CD4-positive, alpha-beta T cell (primary cell): ENCODE measurements at regions not wholly inside any gene's neighbourhood (a gene's known extent, or its start where the extent isn't known, plus 50 kb on each side); places are given as distances from the start of the nearest gene placed in this dataset.

Source experiments
- ATAC-seq: fragments of 200-7000 bp; cut with Tn5 transposase; one replicate; pipeline ENCODE4 v1.10.0; 2022; ENCODE audit warnings: mild to moderate bottlenecking; ENCODE audit not compliant: poor library complexity
- CTCF ChIA-PET: fragments of 350-600 bp; sonication (Branson Sonifier 250); formaldehyde crosslinking; loops from one replicate; lab custom pipeline; 2021; ENCODE audit warnings: antibody characterized with exemption, inconsistent platforms; lab: Charles Lee
- POLR2A ChIA-PET: fragments of 350-600 bp; sonication (Branson Sonifier 250); formaldehyde crosslinking; loops from one replicate; lab custom pipeline; 2021; ENCODE audit warnings: antibody characterized with exemption, inconsistent platforms; lab: Charles Lee
- DNase-seq, 14 experiments: peaks; one replicate each; pipeline ENCODE4 v3.0.0-alpha.2; 2013 to 2020; ENCODE audit warnings: mixed read lengths in 2 of 14
- H3K27ac ChIP-seq, 2 donors: one replicate each; pipeline versions ENCODE4 v1.5.1 to v1.7.0; 2013; ENCODE audit warnings: low read length in 2 of 2, low read depth in 1 of 2, mild to moderate bottlenecking in 1 of 2
- H3K27me3 ChIP-seq, 2 experiments: 1 replicate in 1 of 2; 2 replicates in 1 of 2; pipeline versions ENCODE4 v1.6.1 to v1.7.0; 2013; ENCODE audit warnings: low read length in 2 of 2, control low read depth in 1 of 2, mild to moderate bottlenecking in 1 of 2, moderate library complexity in 1 of 2; ENCODE audit not compliant: insufficient read depth in 2 of 2, control insufficient read depth in 1 of 2
- H3K36me3 ChIP-seq: one replicate; pipeline ENCODE4 v1.6.1; 2013; ENCODE audit warnings: low read length, control low read depth; ENCODE audit not compliant: insufficient read depth
- H3K4me1 ChIP-seq: one replicate; pipeline ENCODE4 v1.6.1; 2013; ENCODE audit warnings: low read length, control low read depth; ENCODE audit not compliant: insufficient read depth
- H3K4me3 ChIP-seq: one replicate; pipeline ENCODE4 v1.5.1; 2013; ENCODE audit warnings: mild to moderate bottlenecking, low read length, moderate library complexity
- H3K9me3 ChIP-seq, 2 experiments: 1 replicate in 1 of 2; 2 replicates in 1 of 2; pipeline versions ENCODE4 v1.6.1 to v1.7.0; 2013; ENCODE audit warnings: low read length in 2 of 2, mild to moderate bottlenecking in 2 of 2, control low read depth in 1 of 2, moderate library complexity in 1 of 2; ENCODE audit not compliant: control insufficient read depth in 1 of 2, insufficient read depth in 1 of 2
- H3K27ac Mint-ChIP-seq: one replicate; pipeline ENCODE4 v1.8.0; 2020; ENCODE audit warnings: mixed read lengths
- H3K27me3 Mint-ChIP-seq: one replicate; pipeline ENCODE4 v1.8.0; 2021; ENCODE audit warnings: mixed read lengths
- H3K36me3 Mint-ChIP-seq: one replicate; pipeline ENCODE4 v1.8.0; 2021; ENCODE audit warnings: low read depth, mixed read lengths
- H3K4me1 Mint-ChIP-seq: one replicate; pipeline ENCODE4 v1.8.0; 2021; ENCODE audit warnings: low read depth, mixed read lengths
- H3K4me3 Mint-ChIP-seq: one replicate; pipeline ENCODE4 v1.8.0; 2020; ENCODE audit warnings: mild to moderate bottlenecking, mixed read lengths
- H3K9me3 Mint-ChIP-seq: one replicate; pipeline ENCODE4 v1.8.0; 2020; ENCODE audit warnings: mixed read lengths
- CTCF ChIP-seq: fragments of 200-600 bp; IDR thresholded peaks from one replicate; pipeline ENCODE4 v1.8.0; 2022; ENCODE audit warnings: antibody characterized with exemption, mild to moderate bottlenecking
- intact Hi-C, 2 experiments: fragments of 100-400 bp; cut with DNase I in 1 of 2; cut with micrococcal nuclease in 1 of 2; formaldehyde crosslinking; loops; one replicate each; pipeline versions ENCODE4 v1.15.1 to v1.9.0; 2023 to 2025; cut with DNase I, micrococcal nuclease

- Mint-ChIP-seq H3K9me3 (peaks cover 34% of the 10 kb centered on the region), H3K4me1 (no peaks in the 10 kb centered on the region), H3K4me3 (no peak overlapping the region), H3K27ac (no peak overlapping the region), H3K27me3 (no peaks in the 10 kb centered on the region), H3K36me3 (peaks cover 4% of the 10 kb centered on the region)
- intact Hi-C loops: no loop called here
- Histone ChIP-seq H3K4me3 (no peak overlapping the region), H3K36me3 (no peaks in the 10 kb centered on the region), H3K4me1 (no peaks in the 10 kb centered on the region), H3K27ac (no peak overlapping the region), H3K27me3 (no peaks in the 10 kb centered on the region), H3K9me3 (peaks cover 16 to 19% of the 10 kb centered on the region in 2 experiments)
- DNase-seq (no peak), ATAC-seq (no peak)
- ChIA-PET POLR2A (no interaction called here), CTCF (no interaction called here)
- TF ChIP-seq CTCF: no peak
These were observed 578.5 kb upstream of the PTCHD4 start for GRCh38 chr6:48689498-48689897.

- no peak overlapping the region for H3K4me3 Mint-ChIP-seq
- no peak for TF ChIP-seq CTCF
- no peaks in the 10 kb centered on the region for H3K27me3 Mint-ChIP-seq
- POLR2A ChIA-PET: no interaction called here
- no peak overlapping the region for H3K27ac ChIP-seq
- H3K36me3 Mint-ChIP-seq: no peaks in the 10 kb centered on the region
- intact Hi-C loops: no loop called here
- H3K9me3 ChIP-seq: no peaks in the 10 kb centered on the region
- ATAC-seq (no peak), DNase-seq (no peak)
- no peaks in the 10 kb centered on the region for H3K4me1 ChIP-seq
- no peak overlapping the region for H3K4me3 ChIP-seq
- no peaks in the 10 kb centered on the region for H3K9me3 Mint-ChIP-seq
- CTCF ChIA-PET: no interaction called here
- H3K4me1 Mint-ChIP-seq: no peaks in the 10 kb centered on the region
- H3K36me3 ChIP-seq: no peaks in the 10 kb centered on the region
- no peak overlapping the region for H3K27ac Mint-ChIP-seq
- H3K27me3 ChIP-seq: no peaks in the 10 kb centered on the region
These were observed 567.4 kb upstream of the PTCHD4 start for GRCh38 chr6:48678390-48678789.

- CTCF ChIA-PET: no interaction called here
- H3K27ac ChIP-seq: no peak overlapping the region
- H3K4me1 ChIP-seq: no peaks in the 10 kb centered on the region
- no peaks in the 10 kb centered on the region for H3K4me1 Mint-ChIP-seq
- H3K27me3 Mint-ChIP-seq: no peaks in the 10 kb centered on the region
- H3K9me3 Mint-ChIP-seq: no peaks in the 10 kb centered on the region
- intact Hi-C loops: no loop called here
- no peaks in the 10 kb centered on the region for H3K36me3 Mint-ChIP-seq
- ATAC-seq: no peak
- no peaks in the 10 kb centered on the region for H3K27me3 ChIP-seq
- no peak overlapping the region for H3K27ac Mint-ChIP-seq
- no peak for DNase-seq
- H3K4me3 Mint-ChIP-seq: no peak overlapping the region
- TF ChIP-seq CTCF: no peak
- no peak overlapping the region for H3K4me3 ChIP-seq
- H3K36me3 ChIP-seq: no peaks in the 10 kb centered on the region
- POLR2A ChIA-PET: no interaction called here
- H3K9me3 ChIP-seq: no peaks in the 10 kb centered on the region
These were observed 560.5 kb upstream of the PTCHD4 start for GRCh38 chr6:48671505-48671904.
